Uterus (tissue), 3 donors: ENCODE measurements at regions not wholly inside any gene's neighbourhood (a gene's known extent, or its start where the extent isn't known, plus 50 kb on each side); places are given as distances from the start of the nearest gene placed in this dataset.

ENCODE experiments used
- DNase-seq, 2 donors: peaks; one replicate each; pipeline ENCODE4 v3.0.0-alpha.2; 2019 to 2020
- H3K27ac ChIP-seq, 2 donors: fragments of 200-600 bp; sonication (generic); 1 replicate in 1 of 2; 2 replicates in 1 of 2; pipeline ENCODE4 v1.5.1; 2016 to 2018
- H3K27me3 ChIP-seq, 2 donors: fragments of 200-600 bp; sonication (generic); one replicate each; pipeline ENCODE4 v1.5.1; 2018 to 2019; ENCODE audit warnings: control low read depth in 1 of 2
- H3K36me3 ChIP-seq, 2 donors: fragments of 200-600 bp; sonication (generic); one replicate each; pipeline ENCODE4 v1.5.1; 2019; ENCODE audit warnings: control low read depth in 1 of 2
- H3K4me1 ChIP-seq, 2 donors: fragments of 200-600 bp; sonication (generic); one replicate each; pipeline ENCODE4 v1.5.1; 2018 to 2019; ENCODE audit warnings: control low read depth in 1 of 2
- H3K4me3 ChIP-seq, 2 donors: fragments of 200-600 bp; sonication (generic); 1 replicate in 1 of 2; 2 replicates in 1 of 2; pipeline ENCODE4 v1.5.1; 2018 to 2019; ENCODE audit warnings: mild to moderate bottlenecking in 1 of 2
- H3K9me3 ChIP-seq, 2 donors: fragments of 200-600 bp; sonication (generic); one replicate each; pipeline ENCODE4 v1.5.1; 2019; ENCODE audit warnings: control low read depth in 1 of 2
- POLR2A ChIP-seq, 2 donors: fragments of 450-650 bp; IDR thresholded peaks; one replicate each; pipeline ENCODE4 v1.6.1; 2016; ENCODE audit warnings: antibody characterized with exemption in 2 of 2, mild to moderate bottlenecking in 1 of 2, moderate library complexity in 1 of 2
- intact Hi-C: fragments of 100-400 bp; cut with DNase I; formaldehyde crosslinking; loops from one replicate; pipeline ENCODE4 v1.15.1; 2023; ENCODE audit warnings: low total_unique reads
- TF ChIP-seq, protein P1 (sequence below), 4 experiments: fragments of 200-600 bp in 2 of 4; fragments of 450-650 bp in 2 of 4; sonication (generic) in 2 of 4; IDR thresholded peaks; one replicate each; pipeline ENCODE4 v1.5.1; 2016 to 2019; ENCODE audit warnings: antibody characterized with exemption in 4 of 4, mild to moderate bottlenecking in 2 of 4, moderate library complexity in 1 of 4
- donor health status: DM: yes; HTN: yes; CAD: no.

DNA sequence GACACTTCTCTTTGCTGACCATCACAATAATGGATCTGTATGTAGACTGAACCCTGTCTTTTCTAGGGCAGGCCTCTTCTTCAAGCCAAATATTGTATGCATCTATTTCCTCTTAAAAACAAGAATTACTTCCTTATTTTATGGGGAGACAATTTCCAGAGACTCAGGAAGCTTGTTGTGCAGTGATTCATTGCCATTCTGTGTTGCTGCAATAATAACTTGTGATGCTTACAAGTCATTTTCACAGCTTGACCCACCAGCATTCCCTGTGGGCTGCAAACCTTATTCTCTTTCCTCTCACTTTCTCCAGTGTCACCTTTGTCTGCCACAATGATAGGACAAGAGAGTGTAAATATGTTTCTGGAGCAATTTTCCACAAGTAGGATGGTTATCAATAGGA is 276.7 kb upstream of the SGO1 start:
- Histone ChIP-seq H3K27ac (no peak overlapping the region), H3K27me3 (no peaks in the 10 kb centered on the region), H3K9me3 (no peaks in the 10 kb centered on the region), H3K4me1 (no peaks in the 10 kb centered on the region), H3K4me3 (no peak overlapping the region), H3K36me3 (no peaks in the 10 kb centered on the region)
- DNase-seq = no peak
- intact Hi-C loops = no loop called here
- TF ChIP-seq, protein P1, sequence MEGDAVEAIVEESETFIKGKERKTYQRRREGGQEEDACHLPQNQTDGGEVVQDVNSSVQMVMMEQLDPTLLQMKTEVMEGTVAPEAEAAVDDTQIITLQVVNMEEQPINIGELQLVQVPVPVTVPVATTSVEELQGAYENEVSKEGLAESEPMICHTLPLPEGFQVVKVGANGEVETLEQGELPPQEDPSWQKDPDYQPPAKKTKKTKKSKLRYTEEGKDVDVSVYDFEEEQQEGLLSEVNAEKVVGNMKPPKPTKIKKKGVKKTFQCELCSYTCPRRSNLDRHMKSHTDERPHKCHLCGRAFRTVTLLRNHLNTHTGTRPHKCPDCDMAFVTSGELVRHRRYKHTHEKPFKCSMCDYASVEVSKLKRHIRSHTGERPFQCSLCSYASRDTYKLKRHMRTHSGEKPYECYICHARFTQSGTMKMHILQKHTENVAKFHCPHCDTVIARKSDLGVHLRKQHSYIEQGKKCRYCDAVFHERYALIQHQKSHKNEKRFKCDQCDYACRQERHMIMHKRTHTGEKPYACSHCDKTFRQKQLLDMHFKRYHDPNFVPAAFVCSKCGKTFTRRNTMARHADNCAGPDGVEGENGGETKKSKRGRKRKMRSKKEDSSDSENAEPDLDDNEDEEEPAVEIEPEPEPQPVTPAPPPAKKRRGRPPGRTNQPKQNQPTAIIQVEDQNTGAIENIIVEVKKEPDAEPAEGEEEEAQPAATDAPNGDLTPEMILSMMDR (IDR thresholded peaks at IDR 0.05) = no peak
- TF ChIP-seq POLR2A (IDR thresholded peaks at IDR 0.05) = no peak

DNA sequence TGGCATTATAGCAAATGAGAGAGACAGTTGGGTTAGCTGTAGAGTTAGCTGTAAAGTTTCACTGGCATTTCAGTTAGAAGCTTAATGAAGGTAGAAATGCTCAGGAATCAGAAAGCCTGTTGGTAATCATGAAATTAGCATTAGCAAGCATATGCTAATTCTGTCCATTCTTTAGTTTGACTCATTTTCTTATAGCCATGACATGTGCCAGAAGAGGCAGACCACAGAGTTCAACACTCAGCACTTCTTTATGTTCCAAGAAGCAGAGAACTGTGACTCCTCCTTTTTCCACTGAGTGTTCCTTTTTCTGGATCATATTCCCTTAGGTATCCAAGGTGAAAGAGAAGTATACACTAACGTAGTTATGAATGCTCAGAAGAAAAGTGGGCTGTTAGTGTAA is 276.2 kb upstream of the SGO1 start:
- H3K4me1 ChIP-seq = no peaks in the 10 kb centered on the region
- H3K27ac ChIP-seq = no peak overlapping the region
- no peaks in the 10 kb centered on the region for H3K36me3 ChIP-seq
- H3K9me3 ChIP-seq = no peaks in the 10 kb centered on the region
- no peak overlapping the region for H3K4me3 ChIP-seq
- no peaks in the 10 kb centered on the region for H3K27me3 ChIP-seq
- intact Hi-C loops = no loop called here
- no peak for DNase-seq
- TF ChIP-seq, protein P1 (IDR thresholded peaks at IDR 0.05) = no peak
- TF ChIP-seq POLR2A (IDR thresholded peaks at IDR 0.05) = no peak

DNA sequence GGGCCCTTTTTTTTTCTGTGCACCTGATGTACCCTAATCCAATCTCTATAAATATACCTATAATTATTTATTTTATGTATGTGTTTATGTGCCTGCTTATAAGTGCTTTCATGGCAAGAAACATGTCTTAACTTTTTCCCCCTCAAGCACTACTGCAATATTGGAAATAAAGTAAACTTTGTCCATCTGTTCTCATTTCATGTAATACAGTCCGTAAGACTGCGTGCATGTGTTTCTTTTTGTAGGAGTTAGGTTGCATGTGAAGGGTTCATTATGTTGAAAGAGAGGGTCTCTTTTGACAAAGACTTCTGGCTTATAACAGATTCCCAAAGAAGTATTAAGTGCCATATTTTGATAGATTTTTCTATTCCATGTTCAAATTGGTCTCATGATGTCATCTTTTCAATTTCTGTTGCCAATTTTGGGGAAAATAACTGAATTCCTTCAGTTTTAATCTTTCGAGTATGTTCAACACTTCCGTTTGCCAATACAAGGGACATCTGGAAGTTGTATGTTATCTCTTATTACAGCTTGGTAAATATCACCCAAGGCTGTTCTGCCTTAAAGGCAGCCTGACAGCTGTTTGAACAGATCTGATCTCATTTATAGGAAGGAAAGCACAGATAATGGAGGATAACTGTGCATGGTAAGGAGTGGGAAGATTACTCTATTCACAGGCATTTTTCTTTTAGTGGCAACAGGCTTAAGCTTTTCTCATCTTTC is 273.1 kb upstream of the SGO1 start:
- intact Hi-C loops = no loop called here
- Histone ChIP-seq H3K4me3 (no peak overlapping the region), H3K27ac (no peak overlapping the region), H3K4me1 (no peaks in the 10 kb centered on the region), H3K9me3 (no peaks in the 10 kb centered on the region), H3K36me3 (no peaks in the 10 kb centered on the region), H3K27me3 (no peaks in the 10 kb centered on the region)
- DNase-seq = no peak
- TF ChIP-seq, protein P1 (IDR thresholded peaks at IDR 0.05) = no peak
- no peak for TF ChIP-seq POLR2A (IDR thresholded peaks at IDR 0.05)

DNA sequence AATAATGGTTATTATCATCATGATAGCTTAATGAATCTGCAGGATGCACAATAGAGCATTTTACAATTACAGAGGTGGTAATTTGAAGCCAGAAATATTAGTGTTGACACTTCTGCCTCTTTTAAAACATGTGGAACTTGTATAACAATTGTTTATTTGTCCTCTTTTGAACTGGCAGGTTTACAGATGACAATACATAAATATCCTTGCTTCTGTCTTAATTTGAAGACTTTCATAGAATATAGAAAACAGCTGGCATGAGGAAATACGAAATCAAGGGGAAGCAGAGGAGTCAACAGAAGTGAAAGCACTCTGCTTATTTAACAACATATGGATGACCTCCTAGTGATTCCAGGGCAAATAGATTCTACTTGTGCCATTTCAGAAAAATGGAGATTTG is 270.5 kb upstream of the SGO1 start:
- Histone ChIP-seq H3K27me3 (no peaks in the 10 kb centered on the region), H3K4me3 (no peak overlapping the region), H3K36me3 (no peaks in the 10 kb centered on the region), H3K27ac (no peak overlapping the region), H3K4me1 (no peaks in the 10 kb centered on the region), H3K9me3 (no peaks in the 10 kb centered on the region)
- intact Hi-C loops = no loop called here
- DNase-seq = no peak
- TF ChIP-seq POLR2A (IDR thresholded peaks at IDR 0.05) = no peak
- TF ChIP-seq, protein P1 (IDR thresholded peaks at IDR 0.05) = no peak

DNA sequence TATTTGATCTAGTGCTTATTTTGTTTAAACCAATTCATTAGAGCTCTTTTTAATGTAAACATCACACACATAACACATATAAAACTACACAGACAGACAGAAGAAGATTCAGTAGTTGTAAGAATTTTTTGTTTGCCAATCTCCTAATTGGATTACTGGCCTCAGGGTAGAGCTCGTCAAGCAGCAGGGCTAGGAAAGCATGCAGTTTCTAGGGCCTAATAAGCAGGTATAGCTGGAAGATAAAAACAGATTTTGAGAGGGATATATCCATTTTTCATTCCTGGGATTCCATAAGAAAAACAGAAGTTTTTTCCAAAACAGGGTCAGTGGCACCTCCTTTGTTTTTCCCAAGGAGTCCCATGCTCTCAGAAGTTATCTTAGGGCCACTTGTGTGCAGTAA is 265.2 kb upstream of the SGO1 start:
- TF ChIP-seq, protein P1 (IDR thresholded peaks at IDR 0.05) = no peak
- TF ChIP-seq POLR2A (IDR thresholded peaks at IDR 0.05) = no peak
- H3K27me3 ChIP-seq = no peaks in the 10 kb centered on the region
- H3K4me3 ChIP-seq = no peak overlapping the region
- no peaks in the 10 kb centered on the region for H3K36me3 ChIP-seq
- H3K27ac ChIP-seq = no peak overlapping the region
- intact Hi-C loops = no loop called here
- no peaks in the 10 kb centered on the region for H3K4me1 ChIP-seq
- DNase-seq = no peak
- H3K9me3 ChIP-seq = no peaks in the 10 kb centered on the region
